ENCODE measurements at regions not wholly inside any gene's neighbourhood (a gene's known extent, or its start where the extent isn't known, plus 50 kb on each side); places are given as distances from the start of the nearest gene placed in this dataset.

- TF ChIP-seq KDM5A (IDR thresholded peaks at IDR 0.05) (no peak), HOXB5 (CRISPR knock-in tag; IDR thresholded peaks at IDR 0.05) (no peak), BCL3 (IDR thresholded peaks at IDR 0.05) (no peak)
Measured at GRCh38 chr16:54748611-54749190, 182.0 kb upstream of the IRX5 start.

Data from A549 (cell line).